ENCODE measurements at regions not wholly inside any gene's neighbourhood (a gene's known extent, or its start where the extent isn't known, plus 50 kb on each side); places are given as distances from the start of the nearest gene placed in this dataset.
A peak's percentile ranks its signal among the peaks of the same experiment; 100 is the strongest.
"Not testable (repeated sequence)": the region's sequence is repeated elsewhere in the genome, so short reads cannot be mapped to it uniquely, and the experiment has no call there.

GRCh38 chr1:10941891-10942541 lies 70.4 kb upstream of the TARDBP start:
- DNase-seq (ENCODE audit: low spot score): no peak

DNA sequence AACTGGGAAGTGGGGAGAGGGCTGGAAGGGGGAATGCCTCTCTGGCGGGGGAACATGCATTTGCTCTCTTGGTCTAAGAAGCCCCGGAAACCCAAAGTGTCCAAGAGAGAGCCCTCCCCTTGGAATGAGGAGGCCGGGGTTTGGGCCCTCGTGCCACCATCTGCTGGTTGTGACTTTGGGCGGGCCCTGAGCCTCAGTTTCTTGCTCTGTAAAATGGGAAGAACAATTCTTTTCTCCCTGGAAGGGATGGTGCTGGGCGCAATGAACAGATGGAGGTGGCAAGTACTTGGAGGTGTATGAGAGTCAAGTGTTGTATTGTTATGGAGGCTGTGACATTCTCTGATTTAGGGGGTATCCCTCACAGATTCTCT lies 69.9 kb upstream of the TARDBP start:
- DNase-seq (ENCODE audit: low spot score): no peak

DNA sequence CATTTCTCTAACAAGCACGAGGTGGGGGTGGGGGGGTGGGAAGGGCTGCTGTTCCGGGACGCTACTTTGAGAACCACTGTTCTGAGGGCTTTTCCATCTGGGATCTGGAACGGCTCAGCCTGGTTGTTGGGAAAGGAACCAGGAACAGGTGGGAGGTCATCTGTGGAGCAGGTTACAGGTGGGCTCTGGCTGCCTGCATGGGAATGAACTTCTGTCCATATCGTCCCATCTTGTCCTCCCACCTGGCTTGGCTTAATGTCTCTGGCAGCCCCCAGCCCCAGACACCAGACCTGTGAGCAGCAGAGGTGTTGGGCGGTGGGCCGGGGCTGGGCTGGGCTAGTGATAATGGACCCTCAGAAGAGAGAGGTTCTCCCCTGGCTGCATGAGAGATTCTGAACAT lies 69.4 kb upstream of the TARDBP start:
- DNase-seq (ENCODE audit: low spot score): no peak

GRCh38 chr1:10943991-10944730 lies 68.3 kb upstream of the TARDBP start:
- no peak for DNase-seq (ENCODE audit: low spot score)

- DNase-seq (ENCODE audit: low spot score): no peak
Observed at GRCh38 chr1:10945991-10946509, 66.4 kb upstream of the TARDBP start.

DNA sequence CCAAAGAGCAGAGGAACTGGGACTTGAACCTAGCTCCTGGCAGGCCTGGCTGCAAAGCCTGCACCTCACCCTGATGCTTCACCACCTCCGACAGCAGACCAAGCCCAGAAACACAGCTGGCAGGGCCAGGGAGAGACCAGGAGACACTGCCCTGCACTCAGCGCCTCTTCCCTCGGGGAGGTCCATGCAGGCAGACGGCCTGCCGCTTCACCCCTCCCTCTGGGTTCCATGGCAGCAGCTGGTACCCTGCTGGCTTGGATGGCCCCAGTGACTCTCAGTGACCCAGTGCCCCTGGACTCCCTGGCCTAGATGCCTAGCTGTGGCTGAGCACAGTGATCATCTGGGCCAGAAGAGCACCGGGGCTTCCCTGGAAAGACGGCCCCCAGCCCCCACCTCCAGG lies 65.3 kb upstream of the TARDBP start:
- no peak for DNase-seq (ENCODE audit: low spot score)

DNA sequence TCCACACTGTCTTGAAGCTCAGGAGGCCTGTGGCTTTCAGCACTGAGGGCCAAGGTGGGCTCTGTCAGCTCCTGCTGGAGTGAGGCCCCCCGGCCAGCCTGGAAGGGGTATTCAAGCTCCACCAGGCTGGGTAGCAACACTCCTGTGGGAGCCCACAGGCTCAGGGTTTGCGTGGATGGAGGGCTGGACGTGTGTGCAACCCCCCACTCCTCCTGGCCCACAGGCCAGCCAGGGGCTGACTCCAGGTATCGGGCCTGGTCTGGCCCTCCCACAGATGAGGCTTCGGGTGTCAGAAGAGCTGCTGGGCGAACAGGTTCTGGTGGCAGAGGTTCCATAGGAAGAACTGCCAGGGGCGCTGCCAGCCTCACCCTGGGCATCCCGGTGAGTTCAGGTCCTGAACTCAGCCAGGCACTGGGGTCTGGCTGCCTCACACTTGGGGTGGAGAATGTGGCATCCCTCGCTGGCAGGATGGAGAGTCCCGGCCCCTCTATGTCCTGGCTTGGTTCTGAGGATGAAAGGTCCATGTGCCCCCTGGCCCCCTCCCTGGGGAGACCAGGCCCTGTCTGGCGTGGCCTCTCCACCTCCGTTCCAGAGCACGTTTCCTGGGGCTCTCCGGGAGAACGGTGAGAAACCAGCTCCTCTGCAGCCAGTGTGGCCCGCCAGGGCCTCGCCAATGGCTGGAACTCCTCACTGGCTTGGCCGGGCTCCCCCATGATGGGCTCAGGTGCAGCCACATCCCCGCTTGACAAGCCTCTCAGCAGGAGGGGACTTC lies 64.6 kb upstream of the TARDBP start:
- no peak for DNase-seq (ENCODE audit: low spot score)

- no peak for DNase-seq (ENCODE audit: low spot score)
Observed at GRCh38 chr1:10948463-10948775, 64.0 kb upstream of the TARDBP start.

- no peak for DNase-seq (ENCODE audit: low spot score)
Observed at GRCh38 chr1:10950316-10951172, 61.9 kb upstream of the TARDBP start.

GRCh38 chr1:10951298-10951697 lies 61.2 kb upstream of the TARDBP start:
- DNase-seq (ENCODE audit: low spot score): not testable (repeated sequence)

DNA sequence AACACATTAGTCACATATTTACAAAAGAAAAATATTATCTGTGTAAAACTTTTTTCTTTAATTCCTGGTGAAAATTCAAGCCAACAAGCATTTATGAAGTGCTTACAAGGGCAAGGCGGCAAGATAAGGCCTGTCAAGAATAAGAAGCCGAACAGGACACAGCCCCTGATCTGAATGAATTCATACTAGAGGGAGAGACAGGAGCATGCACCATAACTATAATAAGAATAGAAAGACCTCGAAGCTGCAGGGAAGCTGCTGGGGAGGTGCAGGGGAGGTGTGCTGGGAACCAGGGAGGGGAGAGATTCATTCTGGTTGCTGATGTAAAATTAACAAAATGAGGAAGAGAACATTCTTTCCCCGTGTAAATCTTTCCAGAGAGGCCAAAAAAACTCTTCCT lies 60.5 kb upstream of the TARDBP start:
- DNase-seq (ENCODE audit: low spot score): no peak

GRCh38 chr1:10953505-10954193 lies 58.8 kb upstream of the TARDBP start:
- DNase-seq (ENCODE audit: low spot score): no peak

DNA sequence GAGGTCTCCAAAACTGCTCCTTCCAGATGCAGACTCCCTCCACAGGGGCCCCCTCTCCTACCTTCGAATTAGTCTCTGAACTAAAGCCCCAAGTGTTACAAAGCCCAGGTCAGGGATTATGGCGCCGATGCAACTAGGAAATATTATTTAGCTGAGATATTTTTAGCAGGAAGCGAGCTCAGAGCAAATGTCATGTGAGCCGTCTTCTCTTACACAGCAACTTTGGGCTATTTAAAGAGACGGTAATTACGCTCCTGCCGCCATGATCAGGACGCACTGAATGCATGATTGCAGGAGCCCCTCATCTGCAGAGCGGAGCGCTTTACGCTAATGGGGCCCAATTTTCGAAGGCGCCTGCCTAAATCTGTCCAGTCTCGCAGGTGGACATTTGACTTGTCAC lies 55.3 kb upstream of the TARDBP start:
- DNase-seq (ENCODE audit: low spot score): no peak

- no peak for DNase-seq (ENCODE audit: low spot score)
Observed at GRCh38 chr1:10958614-10959013, 53.8 kb upstream of the TARDBP start.

GRCh38 chr1:10960411-10961299 lies 51.8 kb upstream of the TARDBP start:
- peak; percentile 85 for DNase-seq (ENCODE audit: low spot score)

DNA sequence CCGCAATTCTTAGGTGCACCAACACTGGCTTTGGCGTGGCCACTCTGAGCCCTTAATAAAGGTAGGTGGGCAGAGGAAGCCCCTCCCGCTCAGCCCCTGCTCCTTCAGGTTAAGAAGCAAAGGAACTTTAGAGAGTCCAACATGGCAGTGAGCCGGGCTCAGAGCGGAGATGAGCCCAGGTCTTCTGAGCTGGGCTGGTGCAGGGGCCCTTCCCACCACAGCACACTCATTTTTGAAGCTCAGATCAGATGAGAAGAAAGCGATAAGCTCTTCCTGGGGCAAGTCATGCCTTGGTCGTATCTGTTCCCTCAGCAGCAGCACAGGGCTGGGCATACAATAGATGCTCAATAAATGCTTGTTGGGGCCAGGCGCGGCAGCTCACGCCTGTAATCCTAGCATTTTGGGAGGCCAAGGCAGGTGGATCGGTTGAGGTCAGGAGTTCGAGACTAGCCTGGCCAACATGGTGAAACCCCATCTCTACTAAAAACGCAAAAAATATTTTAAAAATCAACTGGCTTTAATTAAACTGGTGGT lies 51.1 kb upstream of the TARDBP start:
- DNase-seq (ENCODE audit: low spot score): no peak

DNA sequence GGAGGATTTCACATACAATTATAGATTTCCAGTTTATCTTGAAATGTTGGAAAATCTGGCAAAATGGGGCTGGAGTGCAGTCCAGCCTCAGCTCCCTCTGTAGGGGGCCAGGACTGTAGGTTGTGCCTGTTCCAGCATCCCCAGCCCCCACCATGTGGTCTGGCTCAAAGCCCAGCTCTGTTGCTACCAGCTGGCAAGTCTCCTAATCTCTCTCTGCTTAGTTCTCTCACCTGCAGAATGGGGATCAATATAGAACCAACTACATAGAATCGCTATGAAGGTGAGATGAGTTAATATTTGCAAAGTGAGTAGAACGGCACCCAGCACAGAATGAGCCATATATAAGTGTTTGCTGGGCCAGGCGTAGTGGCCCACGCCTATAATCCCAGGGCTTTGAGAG lies 50.0 kb upstream of the TARDBP start:
- no peak for DNase-seq (ENCODE audit: low spot score)
